NCI-H128 (cell line): ENCODE measurements at regions not wholly inside any gene's neighbourhood (a gene's known extent, or its start where the extent isn't known, plus 50 kb on each side); places are given as distances from the start of the nearest gene placed in this dataset.
A peak's percentile ranks its signal among the peaks of the same experiment; 100 is the strongest.

Experiments
- DNase-seq: peaks from one replicate; lab custom pipeline; 2025; ENCODE audit not compliant: unreplicated experiment; lab: John Stamatoyannopoulos, UW

DNA sequence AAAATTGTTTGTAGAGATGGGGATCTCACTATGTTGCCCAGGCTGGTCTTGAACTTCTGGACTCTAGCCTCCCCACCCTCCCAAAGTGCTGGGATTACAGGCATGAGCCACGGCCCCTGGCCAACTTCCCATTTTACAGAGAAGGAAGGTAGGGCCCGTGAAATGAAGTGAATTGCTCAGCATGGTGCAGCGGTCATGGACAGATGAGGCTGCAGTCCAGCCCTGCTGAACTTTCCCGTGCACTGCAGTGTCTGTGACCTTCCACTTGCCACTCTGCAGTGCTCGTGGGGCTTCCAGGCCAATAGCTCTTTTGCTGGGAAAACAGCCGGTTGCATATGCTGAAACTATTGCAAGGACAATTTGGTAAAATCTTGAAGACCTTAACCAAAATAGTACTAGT lies 454.4 kb upstream of the FAT1 start:
- DNase-seq, result no peak

DNA sequence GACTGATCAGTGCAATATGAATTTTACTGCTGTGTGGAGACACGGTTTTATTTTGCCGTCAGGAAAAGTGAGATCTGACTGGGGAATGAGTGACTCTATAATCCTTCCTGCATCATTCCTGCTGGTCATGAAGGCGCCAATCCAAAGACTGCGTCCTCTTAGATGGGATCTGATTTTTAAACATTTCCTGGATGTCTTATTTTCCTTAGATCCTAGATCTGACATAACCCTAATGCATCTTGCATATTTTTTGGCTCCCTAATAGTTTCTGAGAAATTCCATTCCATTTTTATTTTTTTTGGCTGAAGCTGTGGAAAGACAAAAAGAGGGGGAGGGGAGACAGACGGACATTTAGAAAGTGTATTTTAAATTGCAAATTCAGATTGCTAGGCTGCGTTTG lies 454.9 kb upstream of the FAT1 start:
- DNase-seq, result no peak

DNA sequence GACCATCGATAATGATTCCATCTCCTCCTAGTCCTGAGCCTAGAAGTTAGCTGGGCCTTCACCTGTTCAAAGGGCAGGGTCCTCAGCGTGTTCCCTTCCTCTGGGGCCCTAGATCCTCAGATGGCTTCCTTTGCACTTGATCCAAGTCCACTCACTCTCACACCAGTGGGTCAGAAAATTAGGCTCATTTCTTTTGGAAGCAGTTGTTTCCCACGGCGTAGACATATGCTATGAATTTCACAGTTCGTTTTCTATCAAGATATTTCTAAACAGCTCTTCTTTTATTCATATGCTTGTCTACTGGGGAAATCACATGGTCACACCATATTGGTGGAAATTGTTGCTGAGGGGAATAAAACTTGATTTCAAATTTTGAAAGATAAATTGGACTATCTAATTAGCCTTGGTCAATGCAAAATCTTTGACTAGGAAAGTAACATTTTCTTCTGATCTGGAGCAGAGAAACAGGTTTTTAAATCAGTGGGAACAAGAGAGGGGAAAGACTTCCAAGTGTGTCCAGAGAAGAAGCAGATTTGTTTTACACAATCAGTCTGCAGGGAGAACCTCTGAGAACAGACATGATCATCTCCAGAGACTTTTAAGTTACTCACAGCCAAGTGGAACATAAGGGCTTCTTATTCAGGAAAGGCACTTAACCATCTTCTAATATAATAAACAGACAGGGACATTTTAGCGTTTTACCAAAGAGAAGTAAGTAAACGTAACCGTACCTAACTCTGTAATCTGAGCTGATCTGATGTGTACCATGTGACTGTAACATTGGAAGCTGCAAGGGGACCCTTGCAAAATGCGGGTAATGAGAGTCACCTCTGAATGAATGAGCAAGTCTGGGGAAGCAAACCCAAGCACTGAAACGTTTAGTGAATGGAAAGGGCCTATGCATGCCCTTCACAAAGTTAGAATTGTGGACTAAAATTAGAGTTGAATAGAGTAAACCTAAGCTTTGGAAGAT lies 455.7 kb upstream of the FAT1 start:
- DNase-seq, result peak; percentile 42

DNA sequence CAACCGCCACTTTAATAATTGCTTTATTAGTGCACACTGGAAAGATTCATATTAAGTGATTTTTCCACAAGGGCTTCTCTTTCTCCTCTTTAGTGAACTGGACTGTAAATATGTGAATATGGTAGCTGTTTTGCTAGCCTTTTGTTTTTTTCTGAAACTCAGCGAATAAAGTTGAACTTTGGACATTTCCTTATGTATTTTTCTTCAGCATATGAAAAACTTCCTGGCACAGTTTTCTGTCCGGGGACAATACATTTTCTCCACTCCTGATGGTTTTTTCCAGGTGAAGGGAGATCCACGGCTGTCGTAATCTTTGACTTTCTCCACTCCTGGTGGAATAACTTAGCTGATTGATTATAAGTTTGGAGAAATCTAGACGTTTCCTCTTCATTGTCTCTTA lies 457.4 kb upstream of the FAT1 start:
- no peak for DNase-seq

DNA sequence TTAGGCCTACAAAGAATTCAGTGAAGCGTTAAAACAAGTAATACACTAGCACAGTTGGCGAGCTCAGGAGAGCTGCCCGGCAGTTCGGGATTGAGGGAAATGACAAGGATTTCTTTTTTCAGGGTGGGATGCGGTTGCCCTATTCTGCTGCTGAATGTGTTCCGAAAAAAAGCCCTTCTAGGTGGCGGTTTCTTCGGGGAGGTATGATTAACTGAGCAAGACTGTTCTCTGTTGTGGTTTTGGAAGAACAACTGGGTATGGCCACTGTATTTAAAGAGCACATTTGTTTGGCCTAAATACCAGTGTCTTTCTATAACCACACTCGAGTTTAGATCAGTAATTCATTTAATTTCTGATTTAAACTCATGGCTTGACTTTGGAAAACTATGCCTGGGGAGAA lies 459.7 kb upstream of the FAT1 start:
- no peak for DNase-seq

DNA sequence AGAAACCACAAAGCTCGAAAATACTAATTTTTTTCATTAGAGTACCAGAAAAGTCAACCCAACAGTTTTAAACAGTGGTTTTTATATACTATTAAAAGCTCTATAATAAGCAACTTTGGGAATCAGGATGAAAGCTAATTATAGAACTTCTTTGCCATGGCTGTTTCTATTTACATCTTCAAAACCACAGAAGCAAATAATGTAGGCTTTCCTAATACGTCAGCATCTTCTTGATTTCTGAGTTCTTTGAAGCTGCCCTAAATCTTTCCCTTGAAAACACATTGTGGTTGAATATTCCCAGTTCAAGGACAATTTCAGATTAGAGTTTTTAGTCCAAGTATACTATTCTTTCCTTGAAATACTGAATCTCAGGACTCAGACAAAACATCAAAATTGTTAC lies 460.2 kb upstream of the FAT1 start:
- DNase-seq, result no peak

DNA sequence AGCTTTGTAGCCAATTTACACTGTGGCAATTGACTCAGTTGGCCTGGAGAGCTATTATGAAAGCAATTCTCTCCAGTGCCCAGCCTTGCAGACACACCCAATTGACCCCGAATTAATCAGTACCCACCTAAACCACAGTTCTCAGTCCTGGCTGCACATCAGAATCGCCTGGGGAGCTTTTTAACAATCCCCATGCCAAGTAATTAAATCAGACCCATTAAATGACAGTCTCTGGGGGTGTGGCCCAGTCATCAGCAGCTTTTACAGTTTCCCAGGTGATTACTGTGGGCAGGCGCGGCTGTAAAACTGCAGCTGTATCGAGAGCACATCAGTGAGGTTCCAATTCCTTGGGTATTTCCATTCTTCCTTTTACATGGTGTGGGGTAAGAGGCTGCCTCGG lies 460.9 kb upstream of the FAT1 start:
- DNase-seq, result peak; percentile 11

DNA sequence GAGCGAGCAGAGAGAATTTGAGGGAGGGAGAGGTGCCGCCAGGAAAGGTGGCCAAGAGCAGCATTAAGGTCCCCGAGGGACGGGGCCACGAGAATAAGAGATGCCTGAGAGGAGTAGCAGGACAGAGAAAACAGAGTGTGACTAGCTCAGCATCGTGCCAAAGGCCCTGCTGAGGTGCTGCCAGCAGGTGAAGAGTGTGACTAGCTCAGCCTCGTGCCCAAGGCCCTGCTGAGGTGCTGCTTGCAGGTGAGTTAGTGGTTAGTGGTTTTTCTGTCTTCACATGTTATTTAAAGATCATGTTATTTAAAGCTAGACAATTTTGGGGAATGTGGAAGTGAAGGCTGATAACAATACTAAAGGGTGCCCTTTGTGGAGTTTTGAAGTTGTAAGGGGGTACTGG lies 464.5 kb upstream of the FAT1 start:
- DNase-seq, result no peak

DNA sequence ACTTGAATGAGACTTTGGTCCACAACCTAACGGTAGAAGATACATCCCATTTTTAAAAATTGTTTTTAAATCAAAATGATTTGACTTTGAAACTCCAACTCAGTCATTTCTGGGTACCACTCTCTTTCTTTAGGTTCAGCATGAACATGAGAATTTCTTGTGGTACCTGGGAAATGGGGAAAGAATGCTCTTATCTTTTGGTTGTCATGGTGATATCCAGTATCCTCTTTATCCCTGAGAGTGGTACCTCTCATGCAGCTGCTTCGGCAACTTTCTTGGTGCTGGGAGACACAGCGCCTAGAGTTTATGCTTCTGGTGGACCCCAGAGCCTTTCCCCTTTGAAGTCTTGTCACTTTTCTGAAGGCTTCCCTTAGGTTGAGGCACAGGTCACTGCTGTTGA lies 465.1 kb upstream of the FAT1 start:
- no peak for DNase-seq

DNA sequence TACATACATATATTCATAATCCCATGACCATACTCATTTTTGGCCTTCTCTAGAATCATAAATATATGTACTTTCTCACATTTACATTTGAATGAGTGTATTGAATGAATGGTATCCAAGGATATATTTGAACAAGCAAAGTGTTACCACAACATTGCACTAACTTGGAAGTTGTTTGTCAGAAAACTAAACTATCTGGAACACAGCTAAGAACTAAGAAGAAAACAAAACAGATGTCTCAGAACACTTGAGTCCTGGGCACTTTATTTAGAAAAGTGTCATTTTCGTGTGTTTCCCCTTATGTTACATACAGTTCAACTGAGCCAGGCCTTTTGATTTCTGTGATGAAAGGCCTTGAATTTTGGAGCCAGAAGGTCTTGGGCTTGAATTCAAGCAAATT lies 466.7 kb upstream of the FAT1 start:
- DNase-seq, result no peak

DNA sequence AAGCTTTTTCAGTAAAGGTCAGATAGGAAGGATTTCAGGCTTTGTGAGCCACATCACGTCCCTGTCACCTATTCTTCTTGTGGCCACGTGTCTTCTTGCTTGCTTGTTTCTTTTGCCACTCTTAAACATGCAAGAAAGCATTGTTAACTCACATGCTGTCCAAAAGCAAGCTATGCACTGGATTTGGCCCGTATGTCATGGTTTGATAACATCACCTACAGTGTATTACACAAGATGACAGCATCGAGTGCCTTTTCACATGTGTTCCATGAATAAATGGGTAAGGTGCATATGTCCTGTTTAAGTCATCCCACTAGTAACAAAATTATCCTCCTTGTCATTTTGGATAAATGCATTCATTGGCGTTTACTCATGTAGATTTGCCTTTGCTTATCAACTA lies 468.0 kb upstream of the FAT1 start:
- DNase-seq, result no peak

DNA sequence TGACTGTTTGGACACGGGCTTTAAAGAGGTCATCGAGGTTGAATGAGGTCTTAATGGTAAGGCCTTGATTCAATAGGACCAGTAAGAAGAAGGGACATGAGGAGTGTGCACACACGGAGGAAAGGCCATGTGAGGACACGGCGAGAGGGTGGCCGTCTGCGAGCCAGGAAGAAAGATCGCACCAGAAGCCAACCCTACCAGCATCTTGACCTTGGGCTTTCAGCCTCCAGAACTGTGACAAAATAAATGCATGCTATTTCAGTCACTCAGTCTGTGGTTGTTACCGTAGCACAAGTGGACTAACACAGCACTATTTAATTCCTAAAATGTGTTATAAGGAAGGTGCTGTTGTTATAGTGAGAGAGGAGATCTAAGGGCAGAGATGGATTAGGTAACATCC lies 468.6 kb upstream of the FAT1 start:
- no peak for DNase-seq

DNA sequence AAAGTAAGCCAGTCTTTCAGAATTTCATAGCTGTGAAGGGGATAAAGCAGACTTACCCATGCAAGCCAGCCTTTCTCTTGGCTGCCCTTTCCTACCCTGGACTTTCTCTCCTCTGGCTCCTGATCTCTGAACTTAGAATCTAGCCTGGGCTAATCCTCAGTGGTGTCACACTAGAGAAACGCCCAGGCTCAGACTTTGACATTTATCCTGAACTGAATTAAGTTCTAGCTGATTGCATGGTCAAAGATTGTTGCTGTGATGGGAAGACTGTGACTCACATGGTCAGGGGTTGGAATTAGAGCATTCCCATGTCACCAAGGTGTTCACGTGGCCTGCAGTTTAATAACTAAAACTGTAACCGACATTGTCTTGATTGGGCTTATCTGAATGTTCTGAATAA lies 469.5 kb upstream of the FAT1 start:
- DNase-seq, result no peak

DNA sequence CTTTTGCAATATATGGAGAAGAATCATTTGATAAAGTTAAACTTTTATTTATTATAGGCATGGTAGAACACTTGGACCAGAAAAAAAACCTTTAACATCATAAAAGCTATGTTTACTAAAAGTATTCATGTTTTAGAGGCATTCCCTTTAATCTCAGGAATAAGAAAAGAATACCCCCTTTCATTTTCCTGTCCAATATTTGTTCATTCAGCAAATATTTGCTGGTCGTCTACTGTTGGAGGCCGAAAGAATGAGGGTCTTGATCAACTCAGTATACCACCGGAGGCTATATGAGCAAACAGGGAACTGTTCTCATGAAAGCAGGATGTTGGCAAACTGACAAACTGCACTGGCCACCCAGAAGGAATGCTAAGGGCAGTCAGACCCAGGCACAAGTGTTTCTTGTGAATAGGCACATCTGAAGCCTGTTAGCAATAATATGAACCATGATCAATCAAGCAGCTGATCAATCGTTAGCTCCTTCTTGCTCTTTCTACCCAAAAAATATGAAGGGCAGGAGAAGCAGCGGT lies 480.8 kb upstream of the FAT1 start:
- no peak for DNase-seq

DNA sequence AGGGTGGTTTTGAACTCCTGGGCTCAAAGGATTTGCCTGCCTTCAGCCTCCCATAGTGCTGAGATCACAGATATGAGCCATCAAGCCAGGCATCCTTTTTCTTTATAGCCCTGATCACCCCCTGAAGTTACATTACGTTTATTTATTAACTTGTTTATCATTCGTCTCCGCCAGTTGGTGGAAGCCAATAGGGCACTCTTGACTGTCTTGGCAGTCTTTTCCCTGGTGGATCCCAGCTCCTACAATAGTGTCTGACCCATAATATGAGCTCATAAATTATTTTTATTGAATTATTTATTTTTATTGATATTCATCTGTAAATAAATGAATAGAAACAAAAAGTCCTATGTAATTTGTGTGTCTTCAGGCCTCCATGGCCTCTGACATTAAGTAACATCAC lies 484.3 kb upstream of the FAT1 start:
- DNase-seq, result no peak

DNA sequence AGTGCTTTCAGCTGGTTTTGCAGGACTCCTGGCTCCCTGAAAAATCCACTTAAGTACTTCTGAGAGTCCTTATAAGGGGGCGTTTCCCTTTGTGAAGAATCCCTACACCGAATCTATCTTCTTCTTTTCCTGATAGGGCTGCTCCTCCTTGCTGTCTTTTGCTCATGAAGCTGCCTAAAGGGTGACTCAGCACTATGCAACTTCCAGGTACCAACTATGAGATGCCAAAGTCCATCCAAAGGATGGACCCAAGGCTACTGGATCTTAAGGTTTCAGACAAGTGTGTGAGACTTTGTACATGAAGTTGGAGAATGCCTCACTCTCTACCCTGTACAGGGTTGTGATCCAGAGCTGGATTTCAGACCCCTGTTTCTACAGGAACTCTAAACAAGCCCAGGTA lies 485.0 kb upstream of the FAT1 start:
- no peak for DNase-seq

DNA sequence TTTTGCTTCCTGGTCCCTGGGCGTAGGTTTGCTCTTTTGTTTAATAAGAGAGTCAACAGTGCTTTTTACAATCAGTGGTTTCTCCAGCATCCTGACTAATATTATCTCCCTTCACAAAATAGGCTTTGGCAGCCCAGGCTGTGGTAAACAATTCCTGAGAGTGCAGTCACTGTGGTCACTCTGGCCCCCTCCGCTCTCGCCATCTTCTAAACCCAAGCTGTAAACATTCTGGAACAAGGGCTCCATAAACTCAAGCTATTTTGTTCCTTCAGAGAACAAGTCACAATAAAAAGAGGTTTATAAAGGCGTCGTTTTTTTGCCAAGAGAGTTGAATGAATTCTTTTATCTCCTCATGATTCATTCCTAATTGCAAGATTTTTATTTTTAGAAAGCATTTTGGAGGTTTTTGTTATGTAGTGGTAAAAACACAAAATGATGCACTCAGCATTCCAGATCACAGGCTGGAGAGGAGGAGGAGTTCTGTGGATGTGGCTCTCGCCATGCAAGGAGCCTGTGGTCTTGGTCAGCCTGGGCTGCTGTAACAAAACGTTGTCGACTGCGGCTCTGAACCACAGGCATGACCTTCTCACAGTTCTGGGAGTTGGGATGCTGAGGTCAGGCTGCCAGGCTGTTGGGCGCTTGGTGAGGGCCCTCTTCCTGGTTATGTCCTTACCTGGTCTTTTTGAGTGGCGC lies 486.4 kb upstream of the FAT1 start:
- no peak for DNase-seq

DNA sequence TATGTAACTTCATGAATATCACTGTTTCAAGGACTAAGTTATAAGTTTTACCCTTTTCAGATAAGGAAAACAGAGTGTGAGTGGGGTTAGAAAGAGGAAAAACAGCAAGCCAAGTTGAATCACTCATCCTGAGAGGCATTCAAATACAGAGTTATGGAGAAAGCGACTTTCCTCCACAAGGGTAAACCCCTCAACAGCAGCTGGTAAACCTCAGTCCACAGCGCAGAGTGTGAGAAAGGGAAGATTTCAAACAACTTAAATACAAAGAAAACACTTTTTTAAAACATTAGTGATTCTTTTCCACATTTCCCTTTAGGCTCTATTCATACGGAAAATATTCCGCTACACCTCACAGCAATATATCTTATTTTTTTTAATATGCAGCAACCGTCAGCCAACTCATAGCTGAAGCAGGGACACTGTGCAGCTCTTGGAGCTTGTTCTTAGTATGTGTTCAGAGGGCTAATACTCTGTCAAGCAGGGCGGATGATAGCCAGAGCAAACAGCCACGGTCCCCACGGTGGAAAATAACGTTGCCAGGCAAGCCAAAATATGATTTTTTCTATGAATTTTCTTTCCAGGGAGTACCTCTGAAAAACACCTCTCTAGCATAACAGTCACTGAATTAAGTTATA lies 488.9 kb upstream of the FAT1 start:
- no peak for DNase-seq

DNA sequence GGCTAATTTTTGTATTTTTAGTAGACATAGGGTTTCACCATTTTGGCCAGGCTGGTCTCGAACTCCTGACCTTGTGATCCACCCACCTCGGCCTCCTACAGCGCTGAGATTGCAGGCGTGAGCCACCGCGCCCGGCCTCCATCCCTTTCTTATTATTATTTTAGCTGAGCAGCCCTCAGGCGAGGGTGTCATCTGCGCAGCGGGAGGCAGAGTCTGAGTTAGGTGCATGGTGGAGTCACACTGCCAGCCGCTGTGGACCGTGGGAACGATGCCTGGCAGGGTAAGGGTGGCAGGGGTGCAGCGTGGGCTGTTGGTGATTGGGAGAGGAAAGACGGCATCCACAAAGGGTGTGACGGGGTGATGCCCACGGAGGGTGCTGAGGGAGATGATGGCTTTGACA lies 491.8 kb upstream of the FAT1 start:
- DNase-seq, result no peak

DNA sequence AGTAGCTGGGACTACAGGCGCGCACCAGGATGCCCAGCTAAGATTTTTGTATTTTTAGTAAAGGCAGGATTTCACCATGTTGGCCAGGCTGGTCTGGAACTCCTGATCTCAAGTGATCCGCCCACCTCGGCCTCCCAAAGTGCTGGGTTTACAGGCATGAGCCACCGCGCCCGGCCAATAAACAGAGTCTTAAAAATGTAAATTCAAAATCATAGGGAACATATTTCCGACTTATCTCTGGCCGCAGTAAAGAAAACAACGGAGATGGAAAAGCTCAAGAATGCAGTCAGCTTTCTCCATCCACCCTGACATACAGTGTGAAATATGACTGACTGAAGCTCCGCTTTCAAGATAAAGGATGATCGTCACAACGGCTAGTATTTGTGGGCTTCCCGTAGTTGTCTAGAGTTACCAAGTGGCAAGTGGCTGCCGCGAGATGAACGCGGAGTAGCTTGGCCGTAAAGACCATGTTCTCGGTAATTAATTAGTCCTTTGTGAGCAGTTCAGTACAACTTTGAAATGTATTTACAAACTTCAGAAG lies 495.1 kb upstream of the FAT1 start:
- no peak for DNase-seq

DNA sequence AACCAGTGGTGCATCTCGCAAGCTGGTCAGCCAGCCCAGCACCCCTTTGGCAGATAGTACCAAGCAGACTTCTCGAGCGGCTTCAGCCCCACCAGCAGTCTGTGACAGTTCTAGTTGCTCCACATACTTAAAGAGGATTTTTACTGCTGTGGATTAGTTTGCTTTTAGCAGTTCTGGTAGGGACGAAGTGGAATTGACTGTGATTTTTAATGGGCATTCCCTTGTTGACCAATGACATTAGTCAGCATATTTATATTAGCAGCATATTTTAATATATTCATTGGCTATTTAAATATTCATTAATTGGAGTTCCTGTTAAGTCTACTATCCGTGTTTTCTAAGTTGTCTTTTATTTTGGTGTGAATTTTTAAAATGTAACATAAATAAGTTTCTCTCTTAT lies 500.9 kb upstream of the FAT1 start:
- no peak for DNase-seq
